Activated CD4-positive, alpha-beta T cell treated with anti-CD3 and anti-CD28 coated beads, Interleukin-2, amount 10 ng/mL, durations not matched to agents 24 days and 14 days (primary cell): ENCODE measurements at regions not wholly inside any gene's neighbourhood (a gene's known extent, or its start where the extent isn't known, plus 50 kb on each side); places are given as distances from the start of the nearest gene placed in this dataset.
A peak's percentile ranks its signal among the peaks of the same experiment; 100 is the strongest.

ENCODE experiments used
- DNase-seq: peaks from one replicate; pipeline ENCODE4 v3.0.0; 2022
- H3K27ac Mint-ChIP-seq: one replicate; pipeline ENCODE4 v1.8.0; 2022; ENCODE audit warnings: mild to moderate bottlenecking, mixed read lengths
- H3K27me3 Mint-ChIP-seq: one replicate; pipeline ENCODE4 v1.8.0; 2022; ENCODE audit warnings: mixed read lengths
- H3K36me3 Mint-ChIP-seq: one replicate; pipeline ENCODE4 v1.8.0; 2022; ENCODE audit warnings: low read depth, mild to moderate bottlenecking, mixed read lengths
- H3K4me1 Mint-ChIP-seq: one replicate; pipeline ENCODE4 v1.8.0; 2021; ENCODE audit warnings: mixed read lengths
- H3K4me3 Mint-ChIP-seq: one replicate; pipeline ENCODE4 v1.8.0; 2022; ENCODE audit warnings: mild to moderate bottlenecking, moderate library complexity, mixed read lengths
- H3K9me3 Mint-ChIP-seq: one replicate; pipeline ENCODE4 v1.8.0; 2021; ENCODE audit warnings: mixed read lengths
- intact Hi-C: fragments of 100-400 bp; cut with micrococcal nuclease; formaldehyde crosslinking; loops from one replicate; pipeline ENCODE4 v1.15.1; 2023

DNA sequence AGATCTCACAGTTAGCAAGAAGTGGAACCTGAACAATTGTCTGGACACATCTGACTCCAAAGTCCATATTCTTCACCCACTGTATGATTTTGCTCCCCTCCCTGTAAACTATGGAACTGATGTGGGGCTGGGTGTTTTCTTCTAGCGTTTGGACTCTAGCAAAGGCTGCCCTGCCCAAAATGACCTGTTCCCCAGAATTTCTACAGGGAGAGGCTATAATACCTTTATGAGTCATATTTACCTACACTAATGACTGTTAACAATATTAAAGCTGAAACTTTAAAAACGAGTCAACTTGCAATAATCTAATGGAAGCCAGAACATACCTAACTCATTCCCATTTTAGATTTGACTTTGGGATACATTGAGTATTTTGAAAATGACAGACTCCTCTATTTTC is 531.2 kb upstream of the CFAP20DC start:
- Mint-ChIP-seq H3K9me3 (peaks cover 13% of the 10 kb centered on the region), H3K4me3 (no peak overlapping the region), H3K36me3 (peaks cover 2% of the 10 kb centered on the region), H3K4me1 (peaks cover 12% of the 10 kb centered on the region), H3K27ac (no peak overlapping the region), H3K27me3 (no peaks in the 10 kb centered on the region)
- DNase-seq, result no peak
- intact Hi-C loops, result no loop called here

- Mint-ChIP-seq H3K27me3 (no peaks in the 10 kb centered on the region), H3K27ac (no peak overlapping the region), H3K9me3 (peaks cover 8% of the 10 kb centered on the region), H3K36me3 (peaks cover 2% of the 10 kb centered on the region), H3K4me3 (no peak overlapping the region), H3K4me1 (peaks cover 12% of the 10 kb centered on the region)
- intact Hi-C loops, result no loop called here
- DNase-seq, result no peak
Observed at GRCh38 chr3:59580499-59580898, 530.7 kb upstream of the CFAP20DC start.

DNA sequence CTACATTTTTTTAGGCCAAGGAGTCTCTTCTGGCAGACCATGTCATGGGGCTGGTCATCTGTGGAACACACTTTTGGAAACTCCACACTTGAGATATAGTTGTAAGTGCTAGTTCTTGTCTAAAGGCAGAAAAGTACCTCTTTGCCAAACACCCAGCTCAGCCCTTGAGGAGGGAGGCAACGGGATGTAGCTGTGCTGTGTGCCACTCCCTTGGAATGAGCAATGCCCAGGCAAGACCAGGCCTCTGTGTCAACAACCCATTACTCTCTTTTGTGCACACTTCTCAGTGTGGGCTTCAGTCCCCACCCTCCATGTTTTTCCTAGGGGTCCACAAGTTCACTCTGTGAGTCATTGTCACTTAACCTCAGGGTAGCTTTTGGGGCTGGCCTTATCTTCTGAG is 528.3 kb upstream of the CFAP20DC start:
- Mint-ChIP-seq H3K27ac (no peak overlapping the region), H3K36me3 (peaks cover under 1% of the 10 kb centered on the region), H3K9me3 (peaks cover 7% of the 10 kb centered on the region), H3K4me1 (peaks cover 17% of the 10 kb centered on the region), H3K27me3 (no peaks in the 10 kb centered on the region), H3K4me3 (no peak overlapping the region)
- intact Hi-C loops, result loop anchor here (5.0 to 10.0 kb wide), 2 partner anchors 497 to 1804 kb away; no protein-coding TSS in a partner anchor
- no peak for DNase-seq

- Mint-ChIP-seq H3K9me3 (no peaks in the 10 kb centered on the region), H3K27ac (no peak overlapping the region), H3K4me3 (no peak overlapping the region), H3K27me3 (no peaks in the 10 kb centered on the region), H3K4me1 (peaks cover 21% of the 10 kb centered on the region), H3K36me3 (no peaks in the 10 kb centered on the region)
- DNase-seq, result no peak
- intact Hi-C loops, result loop anchor here (5.0 to 10.0 kb wide), 2 partner anchors 498 to 1806 kb away; no protein-coding TSS in a partner anchor
Observed at GRCh38 chr3:59576606-59577005, 526.8 kb upstream of the CFAP20DC start.

DNA sequence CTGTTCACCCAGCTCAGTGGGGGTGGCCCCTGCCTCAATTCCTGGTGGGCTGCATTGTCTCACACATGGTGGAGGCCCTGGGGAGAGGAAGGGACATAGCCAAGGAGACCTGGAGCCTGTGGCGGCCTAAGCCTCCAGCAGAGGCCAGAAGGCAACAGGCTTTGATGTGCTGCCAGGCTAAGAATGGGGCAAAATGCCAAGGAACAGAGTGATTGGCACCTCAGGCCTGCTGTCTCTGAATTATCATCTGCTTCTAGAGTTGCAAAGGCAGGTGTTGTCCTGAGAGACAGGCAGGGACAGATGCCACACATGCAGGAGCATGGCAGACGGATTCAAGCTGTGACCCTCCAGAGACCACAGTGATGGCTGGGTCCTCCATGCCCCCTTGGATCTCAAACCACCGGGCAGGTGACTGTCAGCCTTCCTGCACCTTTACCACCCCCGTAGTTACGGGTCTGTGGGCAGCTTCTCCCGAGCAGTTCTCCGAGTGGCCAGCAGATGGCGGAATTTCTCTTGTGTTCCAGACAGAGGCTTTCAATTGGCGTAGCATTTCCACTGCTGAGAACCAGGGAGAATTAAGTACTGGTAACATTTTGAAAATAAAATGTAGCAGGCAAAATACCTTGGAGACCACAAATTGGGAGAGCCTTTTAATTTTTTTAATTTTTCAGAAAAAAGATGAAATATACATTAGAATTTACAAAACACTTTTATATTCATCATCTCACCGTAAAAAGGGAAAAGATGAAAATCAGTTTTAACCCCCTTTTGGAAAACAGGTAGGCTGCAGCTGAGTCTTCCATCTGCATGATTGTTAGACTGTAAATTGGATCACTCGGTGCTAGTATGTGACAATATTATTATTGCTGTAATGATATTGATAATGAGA is 525.5 kb upstream of the CFAP20DC start:
- H3K4me3 Mint-ChIP-seq, result no peak overlapping the region
- DNase-seq, result peak; percentile 95
- no peaks in the 10 kb centered on the region for H3K27me3 Mint-ChIP-seq
- no peaks in the 10 kb centered on the region for H3K9me3 Mint-ChIP-seq
- no peak overlapping the region for H3K27ac Mint-ChIP-seq
- H3K4me1 Mint-ChIP-seq, result peaks cover 14% of the 10 kb centered on the region
- intact Hi-C loops, result loop anchor here (1.0 to 10.0 kb wide), 5 partner anchors 233 to 1807 kb away; no protein-coding TSS in a partner anchor
- H3K36me3 Mint-ChIP-seq, result no peaks in the 10 kb centered on the region

GRCh38 chr3:59573911-59574310 is 524.1 kb upstream of the CFAP20DC start:
- H3K4me1 Mint-ChIP-seq, result peaks cover 12% of the 10 kb centered on the region
- no peak overlapping the region for H3K4me3 Mint-ChIP-seq
- intact Hi-C loops, result loop anchor here (2.0 to 10.0 kb wide), 4 partner anchors 235 to 501 kb away; no protein-coding TSS in a partner anchor

DNA sequence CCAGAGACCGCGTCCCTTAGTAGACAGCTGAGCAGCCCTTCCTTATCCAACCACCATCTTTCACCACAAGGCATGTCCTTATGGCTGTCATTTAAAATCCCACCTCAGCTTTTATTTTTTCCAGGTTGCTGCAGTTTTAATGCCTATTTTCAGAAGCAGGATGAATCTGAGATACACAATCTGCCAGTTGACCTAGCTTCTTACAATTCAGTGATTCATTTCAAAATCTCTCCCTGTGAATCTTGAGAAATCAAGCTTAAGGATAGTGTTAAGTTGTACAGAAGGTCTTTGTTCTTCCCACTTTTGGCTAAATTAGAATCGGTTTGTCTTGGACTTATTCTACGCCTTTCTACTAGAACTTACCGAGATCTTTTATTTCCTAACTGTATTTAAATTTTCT is 522.3 kb upstream of the CFAP20DC start:
- no peak overlapping the region for H3K27ac Mint-ChIP-seq
- H3K36me3 Mint-ChIP-seq, result no peaks in the 10 kb centered on the region
- no peaks in the 10 kb centered on the region for H3K27me3 Mint-ChIP-seq
- intact Hi-C loops, result loop anchor here (2.0 to 10.0 kb wide), 2 partner anchors 257 to 503 kb away; no protein-coding TSS in a partner anchor
- H3K4me1 Mint-ChIP-seq, result peaks cover 9% of the 10 kb centered on the region
- no peaks in the 10 kb centered on the region for H3K9me3 Mint-ChIP-seq
- DNase-seq, result no peak
- no peak overlapping the region for H3K4me3 Mint-ChIP-seq

More at GRCh38 chr3:59573911-59574310, 524.1 kb upstream of the CFAP20DC start:
- Mint-ChIP-seq H3K36me3 (no peaks in the 10 kb centered on the region), H3K9me3 (no peaks in the 10 kb centered on the region), H3K27ac (no peak overlapping the region), H3K27me3 (no peaks in the 10 kb centered on the region)
- DNase-seq, result no peak

DNA sequence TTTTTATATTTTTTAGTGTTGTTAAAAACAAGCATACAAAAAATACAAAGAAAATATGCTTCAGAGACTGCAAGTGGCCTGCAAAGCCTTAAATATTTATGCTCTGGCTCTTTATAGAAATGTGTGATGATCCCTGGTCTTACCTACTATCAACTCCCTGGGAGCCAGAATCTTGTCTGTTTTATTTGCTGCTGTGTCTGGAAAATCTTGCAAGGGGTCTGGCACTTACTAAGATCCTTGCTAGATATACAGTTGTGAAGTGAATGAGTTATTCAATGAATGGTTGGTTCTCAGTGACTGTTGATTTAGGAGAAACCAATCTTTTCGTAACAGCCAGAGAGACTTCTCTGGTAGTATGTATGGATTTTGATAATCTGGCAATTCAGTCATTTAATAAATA is 521.0 kb upstream of the CFAP20DC start:
- no peaks in the 10 kb centered on the region for H3K36me3 Mint-ChIP-seq
- peaks cover 15% of the 10 kb centered on the region for H3K4me1 Mint-ChIP-seq
- H3K27me3 Mint-ChIP-seq, result no peaks in the 10 kb centered on the region
- no peak overlapping the region for H3K27ac Mint-ChIP-seq
- no peak for DNase-seq
- no peaks in the 10 kb centered on the region for H3K9me3 Mint-ChIP-seq
- no peak overlapping the region for H3K4me3 Mint-ChIP-seq
- intact Hi-C loops, result loop anchor here (10.0 kb wide), 1 partner anchor 504 kb away; no protein-coding TSS in a partner anchor

- Mint-ChIP-seq H3K4me1 (peaks cover 10% of the 10 kb centered on the region), H3K9me3 (no peaks in the 10 kb centered on the region), H3K27me3 (no peaks in the 10 kb centered on the region), H3K27ac (no peak overlapping the region), H3K36me3 (no peaks in the 10 kb centered on the region), H3K4me3 (no peak overlapping the region)
- intact Hi-C loops, result no loop called here
- no peak for DNase-seq
Observed at GRCh38 chr3:59567661-59568060, 517.8 kb upstream of the CFAP20DC start.

- Mint-ChIP-seq H3K4me1 (peaks cover 9% of the 10 kb centered on the region), H3K27ac (peak overlapping the region; percentile 10), H3K27me3 (no peaks in the 10 kb centered on the region), H3K4me3 (no peak overlapping the region), H3K36me3 (no peaks in the 10 kb centered on the region), H3K9me3 (no peaks in the 10 kb centered on the region)
- DNase-seq, result no peak
- intact Hi-C loops, result no loop called here
Observed at GRCh38 chr3:59566481-59566975, 516.7 kb upstream of the CFAP20DC start.

DNA sequence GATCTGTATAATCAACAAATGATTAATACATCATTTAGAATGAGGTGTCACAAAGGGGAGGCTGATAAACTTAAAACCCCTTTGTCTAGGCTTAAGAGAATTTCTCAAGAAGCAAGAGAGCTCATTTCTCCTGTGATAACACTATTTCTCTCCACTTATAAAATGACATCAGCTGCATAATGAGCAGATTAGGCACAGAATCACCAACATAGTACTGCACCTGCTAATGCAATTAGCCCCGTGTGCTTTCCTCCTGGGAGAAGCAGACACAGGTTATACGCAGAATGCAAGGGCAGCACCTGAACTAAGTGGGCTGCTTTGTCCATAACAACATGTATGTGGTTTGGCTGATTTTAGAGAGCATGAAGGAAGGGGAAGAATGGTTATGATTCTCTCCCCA is 515.3 kb upstream of the CFAP20DC start:
- Mint-ChIP-seq H3K27me3 (no peaks in the 10 kb centered on the region), H3K9me3 (no peaks in the 10 kb centered on the region), H3K4me1 (peaks cover 17% of the 10 kb centered on the region), H3K27ac (no peak overlapping the region), H3K4me3 (no peak overlapping the region), H3K36me3 (no peaks in the 10 kb centered on the region)
- intact Hi-C loops, result no loop called here
- DNase-seq, result no peak

GRCh38 chr3:59563966-59564365 is 514.1 kb upstream of the CFAP20DC start:
- intact Hi-C loops, result no loop called here
- Mint-ChIP-seq H3K36me3 (no peaks in the 10 kb centered on the region), H3K9me3 (no peaks in the 10 kb centered on the region), H3K27ac (no peak overlapping the region), H3K27me3 (no peaks in the 10 kb centered on the region), H3K4me1 (peaks cover 27% of the 10 kb centered on the region), H3K4me3 (no peak overlapping the region)
- no peak for DNase-seq

GRCh38 chr3:59563072-59563605 is 513.3 kb upstream of the CFAP20DC start:
- H3K36me3 Mint-ChIP-seq, result no peaks in the 10 kb centered on the region
- no peaks in the 10 kb centered on the region for H3K27me3 Mint-ChIP-seq
- no peak overlapping the region for H3K27ac Mint-ChIP-seq
- no peak overlapping the region for H3K4me3 Mint-ChIP-seq
- no peaks in the 10 kb centered on the region for H3K9me3 Mint-ChIP-seq
- DNase-seq, result no peak
- intact Hi-C loops, result no loop called here
- H3K4me1 Mint-ChIP-seq, result peaks cover 29% of the 10 kb centered on the region
